Activated CD4-positive, alpha-beta T cell treated with anti-CD3 and anti-CD28 coated beads, Interleukin-2, amount 50 U/mL, for 4 hours (primary cell): ENCODE measurements at regions not wholly inside any gene's neighbourhood (a gene's known extent, or its start where the extent isn't known, plus 50 kb on each side); places are given as distances from the start of the nearest gene placed in this dataset.

Experiments
- DNase-seq, 2 experiments: peaks; one replicate each; pipeline ENCODE4 v3.0.0-alpha.2; 2020

DNA sequence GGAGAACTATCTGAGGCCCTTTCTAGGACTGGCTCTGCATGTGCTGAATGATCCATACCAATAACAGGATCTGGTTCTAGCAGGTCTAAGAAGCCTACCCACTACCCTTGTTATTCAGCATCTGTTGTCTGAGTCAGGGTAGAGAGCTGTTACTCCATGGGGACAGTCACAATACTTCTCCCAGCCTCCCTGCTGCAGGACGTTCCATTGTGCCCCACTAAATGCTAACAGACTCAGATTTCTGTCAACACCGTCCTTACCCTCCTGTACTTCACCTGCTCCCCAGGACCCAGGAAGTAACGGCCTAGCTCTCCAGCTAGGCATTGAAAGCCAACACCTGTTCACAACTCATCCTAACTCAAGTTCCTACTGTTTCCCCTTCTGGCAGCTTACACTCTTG, 719.7 kb upstream of the ID2 start:
- DNase-seq: no peak

DNA sequence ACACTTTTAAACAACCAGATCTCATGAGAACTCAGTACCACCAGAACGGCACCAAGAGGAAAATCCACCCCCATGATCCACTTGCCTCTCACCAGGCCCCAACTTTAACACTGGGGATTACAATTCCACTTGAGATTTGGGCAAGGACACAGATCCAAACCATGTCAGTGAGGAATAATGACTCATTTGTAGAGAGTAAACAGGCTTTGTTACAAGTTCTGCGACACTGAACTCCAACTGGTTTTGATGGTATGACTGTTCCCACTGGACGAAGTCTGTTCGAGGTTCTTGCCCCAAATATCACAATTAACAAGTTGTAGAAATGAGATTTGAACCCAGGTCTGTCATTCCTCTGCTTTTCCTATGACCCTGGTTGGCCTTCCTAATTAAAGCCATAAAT, 718.1 kb upstream of the ID2 start:
- no peak for DNase-seq

DNA sequence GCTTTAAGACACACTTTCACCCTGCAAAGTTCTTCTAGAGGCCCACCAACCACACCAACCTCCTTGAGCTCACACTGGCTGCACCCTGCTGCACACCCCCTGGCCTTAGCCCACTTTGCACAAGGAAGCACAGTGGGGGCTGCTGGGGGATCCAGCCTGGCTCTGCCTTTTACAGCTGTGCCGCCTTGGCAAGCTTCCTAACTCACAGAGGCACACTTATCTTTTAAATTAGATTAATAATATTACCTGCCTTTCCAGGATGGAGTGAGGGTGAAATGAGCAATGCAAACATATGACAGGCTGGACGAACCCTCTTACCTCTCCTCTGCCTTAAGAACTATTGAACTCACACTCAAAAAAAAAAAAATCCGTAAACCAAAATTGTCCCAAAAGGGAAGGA, 715.8 kb upstream of the ID2 start:
- DNase-seq: no peak

DNA sequence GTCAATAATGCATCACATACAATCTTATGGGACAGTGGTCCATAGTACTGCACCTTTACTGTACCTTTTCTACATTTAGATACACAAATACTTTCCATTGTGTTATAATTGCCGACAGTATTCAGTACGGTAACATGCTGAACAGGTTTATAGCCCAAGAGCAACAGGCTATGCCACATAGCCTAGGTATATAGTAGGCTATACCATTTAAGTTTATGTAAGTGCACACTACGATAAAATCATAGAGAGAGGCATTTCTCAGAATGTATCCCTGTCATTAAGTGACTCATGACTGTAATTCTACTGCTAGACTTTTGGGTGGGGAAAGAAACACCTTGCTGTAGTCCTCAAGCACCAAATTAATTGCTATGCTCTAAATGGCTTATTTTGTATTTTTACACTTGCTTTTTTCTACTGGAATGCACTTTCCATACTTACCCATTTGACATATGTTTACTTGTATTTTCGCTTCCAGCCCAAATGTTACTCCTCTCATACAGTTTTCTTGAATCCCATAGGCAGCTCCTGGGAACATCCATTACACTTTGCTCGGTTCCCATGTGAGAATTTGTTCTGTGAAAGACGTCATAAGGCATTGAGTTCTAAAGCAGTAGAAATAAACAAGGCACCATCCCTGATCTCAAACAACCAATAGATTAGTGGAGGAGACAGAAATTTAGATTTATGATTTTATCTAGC, 714.0 kb upstream of the ID2 start:
- no peak for DNase-seq

DNA sequence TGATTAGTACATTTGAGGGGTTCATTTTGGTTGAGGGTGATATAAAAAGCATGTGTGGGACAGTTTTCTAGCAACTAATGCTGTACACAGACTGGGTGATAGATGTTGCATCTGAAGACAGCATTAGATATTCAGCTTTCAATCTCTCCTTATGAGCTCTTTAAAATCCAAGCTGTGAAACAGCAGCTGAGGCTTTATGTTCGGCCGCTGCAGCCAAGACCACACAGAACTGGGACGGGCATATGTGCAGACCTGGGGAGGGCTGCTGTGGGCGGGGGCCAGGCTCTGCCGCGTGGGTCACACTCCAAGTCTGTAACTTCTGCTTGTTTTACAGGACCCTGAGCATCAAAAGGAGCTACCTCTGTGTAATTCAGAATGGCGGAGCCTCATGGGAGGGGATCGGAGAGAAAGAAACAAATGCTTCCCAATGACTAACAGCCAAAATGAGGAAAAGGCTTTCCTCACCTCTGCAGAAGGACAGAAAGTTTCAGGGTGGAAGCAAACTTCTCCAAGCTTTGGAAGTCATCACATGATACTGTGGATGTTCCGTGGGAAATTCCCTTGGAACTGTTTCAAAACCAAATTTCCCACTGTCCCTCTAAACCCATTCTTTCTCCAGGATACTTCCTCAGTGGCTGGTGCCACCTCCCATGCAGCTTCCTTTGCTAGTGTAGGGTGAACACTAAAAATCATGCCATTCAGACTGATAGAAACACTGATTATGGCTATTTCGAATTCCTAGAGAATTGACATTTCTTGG, 711.9 kb upstream of the ID2 start:
- DNase-seq: no peak

DNA sequence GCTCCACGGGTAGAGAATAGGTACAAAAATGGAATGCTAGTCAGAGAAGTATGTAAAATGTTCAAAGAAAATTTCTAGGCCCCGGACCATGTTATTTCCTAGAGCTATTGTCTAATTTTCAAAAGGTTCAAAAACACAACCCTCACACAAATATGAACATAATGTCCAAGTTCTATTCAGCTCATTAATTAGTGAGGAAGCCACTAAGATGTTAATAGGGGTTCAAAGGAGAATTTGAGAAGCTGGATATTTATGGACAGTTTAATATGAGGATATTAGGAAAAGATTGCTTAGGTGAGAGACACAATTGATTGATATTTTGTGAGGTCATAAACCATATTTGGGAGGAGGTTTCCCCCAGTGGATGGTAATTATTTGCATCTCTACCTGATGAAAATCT, 710.6 kb upstream of the ID2 start:
- DNase-seq: no peak

DNA sequence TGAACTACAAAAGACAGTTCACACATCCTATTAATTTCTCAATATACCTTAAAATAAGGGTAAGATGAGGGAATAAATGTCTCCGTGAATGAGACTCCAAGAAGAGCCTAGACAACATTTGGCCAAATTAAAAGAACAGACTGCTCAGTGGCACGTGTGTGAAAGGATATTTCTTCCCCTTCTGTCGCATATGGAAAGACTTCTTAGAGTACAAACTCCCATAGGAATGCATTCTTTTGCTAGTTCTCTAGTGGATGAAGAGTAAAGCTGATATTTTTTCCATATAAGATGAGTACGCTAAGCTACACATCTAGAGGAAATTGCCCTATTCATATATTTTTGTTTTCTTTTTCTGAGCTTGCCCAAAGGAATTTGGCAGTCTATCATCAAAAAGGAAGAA, 710.0 kb upstream of the ID2 start:
- no peak for DNase-seq

DNA sequence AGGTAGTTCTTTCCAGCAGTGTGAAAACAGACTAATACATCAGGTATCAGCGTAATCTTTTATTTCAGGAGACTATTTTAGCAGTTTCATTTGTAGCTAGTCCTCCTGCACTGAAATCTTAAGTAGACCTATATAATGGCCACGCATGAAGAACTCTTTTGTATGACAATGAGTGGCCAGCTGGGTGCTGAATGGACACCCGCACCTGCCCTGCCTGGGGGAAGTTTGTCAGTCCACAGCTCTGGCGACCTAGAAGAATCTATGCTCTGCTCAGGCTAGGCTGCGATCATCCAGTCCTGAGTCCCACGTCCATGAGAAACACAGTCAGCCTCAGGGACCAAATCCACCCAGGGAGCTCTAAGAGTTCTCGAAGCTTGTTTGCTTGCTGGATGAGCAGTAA, 709.2 kb upstream of the ID2 start:
- no peak for DNase-seq

DNA sequence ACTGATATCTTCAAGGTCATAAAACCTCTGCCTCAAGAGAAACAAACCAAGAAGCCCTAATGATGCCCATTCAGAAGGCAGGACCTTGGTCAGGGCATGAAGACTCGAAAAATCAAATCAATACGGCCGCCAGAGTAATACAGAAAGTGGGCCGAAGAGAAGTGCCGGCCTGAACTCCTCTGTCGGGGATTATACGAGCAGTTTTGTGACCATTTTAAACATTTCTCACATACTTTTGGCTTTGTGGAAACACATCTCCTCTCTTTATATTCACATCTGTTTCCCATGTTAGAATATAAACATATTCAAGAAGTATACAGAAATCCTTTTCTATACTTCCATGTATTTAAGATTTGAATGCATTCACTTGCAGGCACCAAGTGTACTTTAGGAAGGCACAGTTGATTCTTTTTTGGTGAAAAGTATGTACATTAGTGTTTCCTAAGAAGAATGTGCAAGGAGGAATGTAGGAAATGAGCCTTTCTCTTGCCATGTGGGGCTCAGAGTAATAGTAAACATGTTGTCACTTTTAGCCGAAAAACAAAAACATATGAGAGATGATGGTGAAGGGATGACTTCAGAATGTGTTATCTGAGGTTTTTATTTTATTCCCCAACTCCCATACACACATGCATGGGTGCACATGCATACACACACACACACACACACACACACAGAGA, 707.9 kb upstream of the ID2 start:
- no peak for DNase-seq

DNA sequence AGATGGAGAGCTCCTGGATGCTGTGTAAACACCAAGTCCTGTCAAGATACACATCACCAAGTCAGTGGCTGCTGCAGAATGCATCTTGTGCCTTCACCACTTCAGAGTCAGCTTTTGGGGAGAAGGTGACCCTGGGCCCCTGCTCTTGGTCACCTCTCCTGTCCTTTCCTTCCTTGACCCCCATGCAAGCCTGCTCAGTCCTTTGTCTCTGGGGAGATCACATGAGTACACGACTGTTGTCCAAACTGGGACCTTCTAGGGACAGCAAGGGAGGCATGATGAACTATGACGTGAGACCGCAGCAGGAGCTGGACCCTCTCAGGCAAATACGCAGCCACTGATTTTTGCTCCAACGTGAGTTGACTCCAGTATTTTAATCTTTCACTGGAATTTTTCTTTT, 706.9 kb upstream of the ID2 start:
- DNase-seq: no peak

DNA sequence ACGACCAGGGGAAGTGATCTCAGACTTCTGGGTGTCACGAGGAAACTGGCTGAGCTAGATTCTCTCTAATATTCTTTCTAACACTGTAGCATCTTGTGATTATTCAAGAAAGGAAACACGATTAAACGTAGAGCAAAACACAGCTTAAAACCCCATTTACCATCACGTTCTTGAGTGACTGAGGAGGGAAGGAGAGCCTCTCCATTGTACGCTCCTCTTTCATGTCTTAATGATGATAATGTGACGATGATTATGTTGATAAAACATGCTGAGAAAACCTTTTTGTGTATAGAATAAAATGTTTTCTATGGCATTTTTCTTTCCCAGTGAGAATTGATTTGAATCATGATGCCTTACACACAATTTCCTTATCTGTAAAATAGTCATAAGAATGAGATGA, 705.6 kb upstream of the ID2 start:
- no peak for DNase-seq

DNA sequence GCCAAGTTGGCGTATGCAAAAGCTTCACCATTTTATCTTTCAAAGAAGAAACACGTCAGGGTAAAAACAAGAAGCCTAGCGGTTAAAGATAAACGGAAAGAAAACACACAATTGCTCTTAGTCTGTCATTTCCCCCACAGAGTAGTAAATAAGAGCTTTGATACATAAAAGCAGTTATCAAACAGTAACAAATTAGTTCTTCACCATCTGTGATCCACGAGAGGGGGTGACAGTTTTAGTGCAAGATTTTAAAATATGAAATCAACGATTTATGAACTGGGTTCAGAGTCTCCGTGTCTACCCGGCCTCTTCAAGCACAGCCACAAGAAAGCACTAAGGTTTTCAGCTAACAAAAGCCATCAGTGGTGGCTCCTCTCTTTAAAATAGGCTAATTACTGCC, 703.9 kb upstream of the ID2 start:
- no peak for DNase-seq

DNA sequence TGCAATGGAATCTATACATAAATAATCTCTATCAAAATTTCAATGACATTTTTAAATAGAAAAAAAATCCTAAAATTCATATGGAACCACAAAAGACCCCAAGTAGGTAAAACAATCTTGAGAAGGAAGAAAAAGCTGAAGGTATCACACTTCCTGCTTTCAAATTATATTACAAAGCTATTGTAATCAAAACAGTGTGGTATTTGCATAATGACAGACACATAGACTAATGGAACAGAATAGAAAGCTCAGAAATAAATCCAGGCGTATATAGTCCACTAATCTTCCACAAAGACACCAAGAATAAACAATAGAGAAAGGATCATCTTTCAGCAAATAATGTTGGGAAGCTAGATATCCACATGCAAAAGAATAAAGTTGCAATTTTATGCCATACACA, 699.8 kb upstream of the ID2 start:
- no peak for DNase-seq

DNA sequence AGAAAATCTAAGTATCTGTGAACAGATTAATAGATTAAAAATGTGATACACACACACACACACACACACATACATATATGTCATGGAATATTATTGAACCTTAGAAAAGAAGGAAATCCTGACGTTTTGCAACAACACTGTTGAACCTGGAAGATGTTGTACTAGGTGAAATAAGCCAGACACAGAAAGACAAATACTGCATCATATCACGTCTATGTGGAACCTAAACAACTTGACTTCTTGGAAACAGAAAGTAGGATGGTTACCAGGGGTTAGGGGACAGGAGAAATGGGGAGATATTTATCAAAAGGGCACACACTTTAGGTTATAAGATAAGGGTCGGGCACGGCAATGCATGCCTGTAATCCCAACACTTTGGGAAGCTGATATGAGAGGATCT, 698.4 kb upstream of the ID2 start:
- no peak for DNase-seq

DNA sequence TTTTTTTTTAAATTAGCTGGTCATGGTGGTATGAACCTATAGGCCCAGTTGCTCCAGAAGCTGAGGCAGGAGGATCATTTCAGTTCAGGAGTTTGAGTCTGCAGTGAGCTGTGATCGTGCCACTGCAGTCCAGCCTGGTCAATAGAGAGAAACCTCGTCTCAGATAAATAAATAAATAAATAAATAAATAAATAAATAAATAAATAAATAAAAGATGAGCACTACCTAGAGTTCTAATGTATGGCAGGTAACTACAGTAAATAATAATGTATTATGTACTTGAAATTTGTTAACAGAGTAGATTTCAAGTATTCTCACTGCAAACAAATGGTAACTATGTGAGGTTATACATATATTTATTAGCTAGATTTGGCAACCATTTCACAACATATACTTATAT, 697.9 kb upstream of the ID2 start:
- no peak for DNase-seq

DNA sequence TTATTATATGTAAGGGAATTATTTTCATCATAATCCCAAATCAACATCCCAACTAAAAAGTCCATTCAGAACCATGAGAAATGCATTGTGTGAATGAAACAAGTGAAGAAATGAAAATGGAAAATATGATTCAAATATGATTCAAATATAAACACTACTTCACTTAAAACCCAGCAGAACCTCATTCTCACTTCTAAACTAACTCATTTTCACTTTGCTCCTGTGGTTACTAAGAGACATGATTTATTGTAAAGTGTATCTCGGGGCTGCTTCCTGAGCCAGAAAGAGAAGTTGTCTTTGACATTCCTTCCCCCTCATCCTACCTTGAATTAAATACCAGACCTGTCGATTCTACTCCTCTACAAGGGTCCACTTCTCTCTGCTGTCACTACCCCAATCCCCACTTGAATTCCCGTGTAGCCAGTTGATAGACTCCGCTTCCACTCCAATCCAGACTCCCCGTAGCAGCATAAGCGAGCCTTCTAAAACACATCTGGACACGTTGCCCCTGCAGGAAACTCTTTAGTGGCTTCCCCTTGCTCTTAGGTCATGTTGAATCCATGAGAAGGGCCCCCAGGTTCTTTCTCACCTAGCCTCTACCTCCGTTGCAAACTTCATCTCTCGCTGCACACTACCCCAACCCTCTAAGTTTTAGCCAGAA, 697.0 kb upstream of the ID2 start:
- DNase-seq: no peak

DNA sequence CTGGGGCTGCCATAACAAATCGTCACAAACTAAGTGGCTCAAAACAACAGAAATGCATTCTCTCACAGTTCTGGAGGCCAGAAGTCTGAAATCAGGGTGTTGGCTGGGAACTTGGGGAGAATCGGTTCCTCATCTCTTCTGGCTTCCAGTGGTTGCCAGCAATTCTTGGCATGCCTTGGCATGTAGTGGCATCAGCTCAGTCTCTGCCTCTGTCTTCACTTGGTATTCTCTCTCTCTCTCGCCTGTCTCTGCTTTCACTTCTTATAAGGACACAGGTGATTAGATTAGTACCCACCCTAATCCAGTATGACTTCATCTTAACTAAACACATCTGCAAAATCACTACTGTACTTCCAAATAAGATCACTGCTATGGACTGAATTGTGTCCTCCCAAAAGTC, 695.4 kb upstream of the ID2 start:
- DNase-seq: no peak

DNA sequence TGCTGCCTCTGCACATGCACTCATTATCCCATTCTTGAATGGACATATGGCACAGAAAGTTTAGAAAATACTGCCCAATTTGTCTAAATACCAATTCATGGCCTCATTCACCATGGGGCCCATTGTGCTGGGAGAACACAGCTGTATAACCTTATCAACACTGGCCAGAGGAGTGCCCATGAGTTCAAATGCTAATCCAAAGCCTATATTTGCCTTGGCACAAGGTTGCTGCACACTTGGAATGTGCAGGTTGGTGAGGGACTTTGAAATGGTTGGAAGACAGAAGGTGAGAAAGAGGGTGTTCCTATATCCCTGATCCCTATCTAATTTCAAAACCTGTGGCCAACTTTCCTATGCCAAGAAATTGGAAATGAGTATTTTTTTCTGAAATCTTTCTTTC, 693.9 kb upstream of the ID2 start:
- DNase-seq: no peak

DNA sequence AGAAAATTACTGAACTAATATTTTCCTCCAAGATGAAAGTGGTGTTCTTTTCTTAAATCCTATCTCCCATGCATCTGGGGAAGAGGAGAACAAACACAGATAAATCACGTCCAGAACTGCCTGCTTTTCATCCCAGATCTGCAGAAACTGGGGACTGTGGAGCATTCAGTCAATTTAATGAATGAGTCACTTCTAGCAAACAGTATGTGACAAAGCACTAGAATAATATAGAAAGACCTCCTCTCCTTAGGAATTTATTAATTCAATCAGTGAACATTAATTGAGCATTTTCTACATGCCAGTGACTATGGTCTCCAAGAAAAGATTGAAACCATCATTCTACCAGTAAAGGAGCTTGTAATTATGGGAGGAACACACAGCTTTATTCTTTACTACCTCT, 693.4 kb upstream of the ID2 start:
- DNase-seq: no peak

DNA sequence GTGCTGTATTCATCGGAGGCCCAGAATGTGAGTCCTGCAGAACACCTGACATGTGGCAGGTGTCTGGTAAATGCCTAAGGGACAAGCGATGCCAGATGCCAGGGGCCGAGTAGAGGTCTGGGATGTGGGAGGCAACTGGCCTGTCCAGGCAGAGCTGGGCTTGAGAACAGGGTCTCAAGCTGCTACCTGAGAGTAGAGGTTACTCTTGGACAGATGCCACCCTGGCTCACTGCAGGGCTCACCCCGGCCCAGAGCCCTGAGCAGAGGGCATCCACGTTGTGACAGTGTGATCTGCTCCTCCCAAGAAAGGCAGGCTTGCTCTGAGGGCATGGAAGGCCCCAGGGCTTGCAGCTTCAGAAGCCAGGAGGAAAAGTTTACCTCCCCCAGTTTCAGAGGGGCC, 692.0 kb upstream of the ID2 start:
- DNase-seq: no peak

DNA sequence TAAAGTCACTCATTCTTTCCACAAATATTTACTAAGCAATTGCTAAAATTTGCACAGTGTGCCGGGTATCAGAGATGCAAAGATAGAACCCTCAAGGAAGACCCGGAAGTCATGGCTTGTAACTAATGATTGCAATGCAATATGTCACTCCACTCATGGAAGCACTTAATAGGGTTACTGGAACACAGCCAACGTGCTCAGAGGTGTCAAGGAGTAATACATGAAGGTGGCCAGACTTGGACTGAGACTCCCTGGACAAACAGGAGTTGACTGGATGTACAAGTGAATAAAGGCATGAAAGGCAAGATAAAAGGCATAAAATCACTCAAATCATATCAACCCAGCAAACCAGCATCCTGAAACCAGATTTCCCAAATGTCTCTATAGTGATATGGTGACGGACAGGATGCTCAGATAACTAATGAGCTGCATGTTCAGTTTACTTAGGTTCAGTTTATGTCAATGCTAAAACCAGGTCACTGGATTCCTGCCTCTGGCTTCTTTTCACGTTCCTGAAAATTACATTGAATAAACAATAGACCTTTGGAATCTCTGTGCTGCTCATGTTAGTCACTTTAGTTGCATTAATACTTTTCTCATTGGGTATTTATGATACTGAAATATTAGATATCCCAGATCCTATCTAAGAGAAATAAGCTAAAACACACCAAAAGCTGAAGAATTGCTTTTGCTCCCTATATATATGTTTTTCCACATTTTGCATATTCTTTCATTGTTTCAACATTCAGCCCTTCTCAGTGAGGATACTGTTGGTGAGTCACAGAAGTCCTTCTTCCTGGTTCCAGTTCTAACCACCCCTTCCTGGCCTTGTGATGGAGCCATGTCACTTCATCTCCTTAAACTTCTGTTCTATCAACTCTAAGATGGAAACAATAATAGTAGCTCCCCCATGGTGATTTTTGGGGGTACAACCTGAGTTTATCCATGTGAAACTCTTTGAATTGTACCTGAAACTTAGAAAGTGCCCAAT, 688.9 kb upstream of the ID2 start:
- no peak for DNase-seq

DNA sequence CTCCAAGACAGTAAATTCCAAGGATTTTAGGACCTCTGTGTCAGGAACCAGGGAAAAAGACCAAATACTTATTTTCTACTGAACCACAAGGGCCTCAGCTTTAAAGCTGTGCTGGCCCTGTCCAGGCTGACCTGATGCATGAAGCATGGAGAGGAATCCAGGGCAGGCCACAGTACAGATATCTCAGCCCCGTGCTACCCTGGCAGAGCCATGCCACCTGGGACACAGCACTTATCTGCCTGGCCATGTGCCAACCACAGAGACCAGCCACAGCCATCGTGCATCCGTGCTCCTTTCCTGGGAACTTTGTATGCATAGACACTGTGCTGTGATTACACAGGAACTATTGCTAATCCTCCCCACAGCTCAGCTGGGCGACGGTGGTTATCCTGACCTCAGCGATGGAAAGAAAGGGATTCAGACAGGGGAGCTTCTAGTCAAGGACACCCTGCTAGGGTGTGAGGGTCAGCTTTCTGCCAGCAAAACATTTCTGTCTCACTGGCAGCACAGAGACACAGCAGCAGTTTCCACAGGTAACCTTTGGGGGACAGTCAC, 687.4 kb upstream of the ID2 start:
- no peak for DNase-seq
